Memory B cell (primary cell): ENCODE measurements at regions not wholly inside any gene's neighbourhood (a gene's known extent, or its start where the extent isn't known, plus 50 kb on each side); places are given as distances from the start of the nearest gene placed in this dataset.
"Not testable (repeated sequence)": the region's sequence is repeated elsewhere in the genome, so short reads cannot be mapped to it uniquely, and the experiment has no call there.

ENCODE experiments used
- ATAC-seq: fragments of 150-1000 bp; cut with Tn5 transposase; 2 replicates; pipeline ENCODE4 v1.10.0; 2021; ENCODE audit warnings: low read depth, mild to moderate bottlenecking, moderate library complexity
- DNase-seq, 2 donors: peaks; one replicate each; pipeline ENCODE4 v3.0.0; 2022; ENCODE audit warnings: low spot score in 2 of 2
- H3K27ac Mint-ChIP-seq: one replicate; pipeline ENCODE4 v1.8.0; 2022; ENCODE audit warnings: mild to moderate bottlenecking, moderate library complexity, mixed read lengths
- H3K27me3 Mint-ChIP-seq: one replicate; pipeline ENCODE4 v1.8.0; 2022; ENCODE audit warnings: mixed read lengths
- H3K36me3 Mint-ChIP-seq: one replicate; pipeline ENCODE4 v1.8.0; 2022; ENCODE audit warnings: mild to moderate bottlenecking, mixed read lengths
- H3K4me1 Mint-ChIP-seq: one replicate; pipeline ENCODE4 v1.8.0; 2022; ENCODE audit warnings: mixed read lengths
- H3K4me3 Mint-ChIP-seq: one replicate; pipeline ENCODE4 v1.8.0; 2022; ENCODE audit warnings: mild to moderate bottlenecking, moderate library complexity, mixed read lengths
- H3K9me3 Mint-ChIP-seq: one replicate; pipeline ENCODE4 v1.8.0; 2022; ENCODE audit warnings: mixed read lengths

DNA sequence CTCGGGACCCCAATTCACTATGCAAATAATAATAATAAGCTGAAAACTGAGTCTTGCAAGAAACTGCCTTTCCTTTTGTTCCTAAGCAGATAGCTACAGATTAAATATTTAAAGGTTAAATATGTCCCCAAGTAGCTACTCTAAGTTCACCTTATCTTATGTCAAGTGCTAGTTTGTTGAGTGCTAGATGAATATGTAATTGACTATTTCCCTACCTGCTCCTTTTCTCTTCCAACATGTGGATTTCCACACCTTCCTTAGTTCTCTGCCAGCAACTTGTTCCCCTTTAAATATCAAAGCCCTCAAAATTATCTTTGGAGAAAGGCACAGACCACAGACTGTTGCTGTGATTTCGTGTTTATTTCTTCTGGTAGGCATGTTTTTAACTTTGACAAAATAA is 709.2 kb upstream of the SLITRK1 start:
- H3K9me3 Mint-ChIP-seq: peaks cover 1% of the 10 kb centered on the region
- DNase-seq (no peak), ATAC-seq (no peak)
- no peak overlapping the region for H3K4me3 Mint-ChIP-seq
- no peaks in the 10 kb centered on the region for H3K27me3 Mint-ChIP-seq
- no peak overlapping the region for H3K27ac Mint-ChIP-seq
- no peaks in the 10 kb centered on the region for H3K4me1 Mint-ChIP-seq
- no peaks in the 10 kb centered on the region for H3K36me3 Mint-ChIP-seq

DNA sequence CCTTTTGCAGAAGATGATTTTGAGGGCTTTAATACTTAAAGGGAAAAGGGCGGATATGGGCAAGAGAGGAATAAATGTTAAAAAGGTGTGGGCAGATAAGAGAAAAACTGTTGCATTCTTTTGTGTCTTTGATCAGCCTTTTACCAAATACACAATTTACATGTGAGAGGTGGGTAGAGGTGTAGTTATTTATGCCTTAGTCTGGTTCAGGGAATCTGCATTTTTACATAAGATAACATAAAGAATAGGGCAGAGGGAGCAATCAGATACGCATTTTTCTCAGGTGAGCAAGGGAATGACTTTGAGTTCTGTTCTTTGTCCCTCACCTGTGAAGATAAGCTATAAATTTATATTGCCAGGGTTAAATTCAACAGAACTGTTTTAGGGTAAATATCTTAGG is 708.4 kb upstream of the SLITRK1 start:
- DNase-seq (no peak), ATAC-seq (no peak)
- H3K27ac Mint-ChIP-seq: no peak overlapping the region
- H3K4me3 Mint-ChIP-seq: no peak overlapping the region
- no peaks in the 10 kb centered on the region for H3K4me1 Mint-ChIP-seq
- no peaks in the 10 kb centered on the region for H3K36me3 Mint-ChIP-seq
- H3K27me3 Mint-ChIP-seq: no peaks in the 10 kb centered on the region
- peaks cover 4% of the 10 kb centered on the region for H3K9me3 Mint-ChIP-seq

- ATAC-seq: no peak
- Mint-ChIP-seq H3K36me3 (no peaks in the 10 kb centered on the region), H3K4me1 (no peaks in the 10 kb centered on the region), H3K27ac (no peak overlapping the region), H3K27me3 (no peaks in the 10 kb centered on the region), H3K4me3 (no peak overlapping the region), H3K9me3 (peaks cover 4% of the 10 kb centered on the region)
- no peak for DNase-seq
These were observed 705.7 kb upstream of the SLITRK1 start for GRCh38 chr13:84588023-84588422.

DNA sequence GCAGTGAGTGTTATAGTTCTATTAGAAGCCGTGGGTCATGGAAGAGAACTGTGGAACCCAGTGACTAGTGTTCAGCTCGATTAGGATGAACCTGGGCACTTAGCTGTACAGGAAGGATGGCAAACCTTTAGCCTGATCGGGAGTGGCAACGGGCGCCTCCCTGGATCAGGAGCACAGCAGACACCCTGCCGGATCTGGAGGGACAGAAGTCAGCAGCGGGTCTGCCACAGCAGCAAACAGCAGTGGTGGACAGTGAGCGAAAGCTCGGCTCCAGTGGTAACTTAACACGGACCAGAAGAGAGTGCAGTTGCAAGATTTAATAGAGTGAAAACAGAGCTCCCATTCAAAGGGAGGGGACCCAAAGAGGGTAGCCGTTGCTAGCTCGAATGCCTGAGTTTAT is 697.6 kb upstream of the SLITRK1 start:
- H3K36me3 Mint-ChIP-seq, ATAC-seq, H3K4me1 Mint-ChIP-seq, H3K27ac Mint-ChIP-seq, H3K9me3 Mint-ChIP-seq, H3K27me3 Mint-ChIP-seq, DNase-seq, H3K4me3 Mint-ChIP-seq: not testable (repeated sequence)

GRCh38 chr13:84574851-84575250 is 692.6 kb upstream of the SLITRK1 start:
- DNase-seq: no peak
- Mint-ChIP-seq H3K9me3 (peaks cover 4% of the 10 kb centered on the region), H3K27ac (no peak overlapping the region), H3K4me1 (no peaks in the 10 kb centered on the region), H3K36me3 (no peaks in the 10 kb centered on the region), H3K27me3 (no peaks in the 10 kb centered on the region), H3K4me3 (no peak overlapping the region)
- no peak for ATAC-seq

DNA sequence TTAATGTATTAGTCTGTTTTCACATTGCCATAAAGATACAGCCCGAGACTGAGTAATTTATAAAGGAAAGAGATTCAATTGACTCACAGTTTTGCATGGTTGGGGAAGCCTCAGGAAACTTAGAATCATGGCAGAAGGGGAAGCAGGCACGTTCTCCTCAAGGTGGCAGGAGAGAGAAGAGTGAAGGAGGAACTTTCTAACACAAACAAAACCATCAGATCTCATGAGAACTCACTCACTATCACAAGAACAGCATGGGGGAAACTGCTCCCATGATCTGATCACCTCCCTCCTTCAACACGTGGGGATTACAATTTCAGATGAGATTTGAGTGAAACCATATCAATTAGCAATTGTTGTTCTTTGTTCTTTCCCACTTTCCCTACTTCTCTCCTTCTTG is 689.0 kb upstream of the SLITRK1 start:
- Mint-ChIP-seq H3K36me3 (peaks cover 1% of the 10 kb centered on the region), H3K4me1 (no peaks in the 10 kb centered on the region), H3K4me3 (no peak overlapping the region), H3K27ac (no peak overlapping the region), H3K27me3 (no peaks in the 10 kb centered on the region), H3K9me3 (peaks cover 4% of the 10 kb centered on the region)
- DNase-seq (no peak), ATAC-seq (no peak)

GRCh38 chr13:84570831-84571230 is 688.6 kb upstream of the SLITRK1 start:
- H3K27me3 Mint-ChIP-seq: no peaks in the 10 kb centered on the region
- H3K36me3 Mint-ChIP-seq: peaks cover 1% of the 10 kb centered on the region
- ATAC-seq (no peak), DNase-seq (no peak)
- H3K27ac Mint-ChIP-seq: no peak overlapping the region
- H3K9me3 Mint-ChIP-seq: peaks cover 4% of the 10 kb centered on the region
- H3K4me3 Mint-ChIP-seq: no peak overlapping the region
- no peaks in the 10 kb centered on the region for H3K4me1 Mint-ChIP-seq

DNA sequence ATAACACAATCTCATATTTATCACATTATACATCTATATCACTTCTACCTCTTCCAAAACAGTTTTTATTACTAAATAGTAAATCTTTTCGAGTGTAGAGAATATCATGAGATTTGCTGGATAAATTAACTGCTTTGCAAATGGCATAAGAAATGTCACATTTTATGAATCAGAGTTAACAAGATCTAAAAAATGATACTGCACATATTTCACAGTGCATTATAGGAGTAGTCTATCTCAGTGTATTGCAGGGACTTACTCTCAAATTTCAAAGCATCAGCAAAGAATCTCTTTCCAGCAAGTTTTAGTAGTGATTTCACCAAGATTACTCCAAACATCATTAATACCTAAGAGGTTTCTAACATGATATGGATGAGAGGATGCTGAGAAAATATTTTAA is 687.1 kb upstream of the SLITRK1 start:
- peaks cover 1% of the 10 kb centered on the region for H3K36me3 Mint-ChIP-seq
- no peak overlapping the region for H3K27ac Mint-ChIP-seq
- peaks cover 4% of the 10 kb centered on the region for H3K9me3 Mint-ChIP-seq
- no peaks in the 10 kb centered on the region for H3K27me3 Mint-ChIP-seq
- DNase-seq: no peak
- H3K4me3 Mint-ChIP-seq: no peak overlapping the region
- no peaks in the 10 kb centered on the region for H3K4me1 Mint-ChIP-seq
- no peak for ATAC-seq

GRCh38 chr13:84567848-84568247 is 685.6 kb upstream of the SLITRK1 start:
- H3K27ac Mint-ChIP-seq: no peak overlapping the region
- no peak for ATAC-seq
- no peak for DNase-seq
- peaks cover 1% of the 10 kb centered on the region for H3K36me3 Mint-ChIP-seq
- peaks cover 4% of the 10 kb centered on the region for H3K9me3 Mint-ChIP-seq
- H3K27me3 Mint-ChIP-seq: no peaks in the 10 kb centered on the region
- no peaks in the 10 kb centered on the region for H3K4me1 Mint-ChIP-seq
- no peak overlapping the region for H3K4me3 Mint-ChIP-seq

GRCh38 chr13:84566780-84567179 is 684.5 kb upstream of the SLITRK1 start:
- peaks cover 6% of the 10 kb centered on the region for H3K9me3 Mint-ChIP-seq
- ATAC-seq (no peak), DNase-seq (no peak)
- H3K27ac Mint-ChIP-seq: no peak overlapping the region
- no peaks in the 10 kb centered on the region for H3K4me1 Mint-ChIP-seq
- no peak overlapping the region for H3K4me3 Mint-ChIP-seq
- H3K36me3 Mint-ChIP-seq: peaks cover 1% of the 10 kb centered on the region
- H3K27me3 Mint-ChIP-seq: no peaks in the 10 kb centered on the region

DNA sequence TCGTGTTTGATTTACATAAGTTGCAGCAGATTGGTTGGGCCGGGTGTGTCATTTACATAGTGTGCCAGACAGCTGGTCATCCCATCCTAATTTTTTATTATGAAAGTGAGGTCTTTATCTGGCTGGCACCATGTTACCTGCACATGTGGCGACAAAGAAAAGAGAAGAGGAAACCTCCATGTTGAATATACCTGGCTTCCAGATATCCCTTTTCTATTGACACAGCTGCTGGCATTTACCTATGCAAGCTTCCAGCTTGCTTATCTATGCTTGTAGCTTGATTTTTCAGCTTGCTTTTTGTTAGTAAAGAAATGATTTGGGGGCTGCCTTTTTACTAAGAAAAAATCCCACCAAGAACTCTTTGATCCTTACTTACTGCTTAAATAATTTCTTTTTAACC is 681.3 kb upstream of the SLITRK1 start:
- ATAC-seq: no peak
- Mint-ChIP-seq H3K4me1 (no peaks in the 10 kb centered on the region), H3K36me3 (peaks cover 1% of the 10 kb centered on the region), H3K4me3 (no peak overlapping the region), H3K9me3 (peaks cover 14% of the 10 kb centered on the region), H3K27me3 (no peaks in the 10 kb centered on the region), H3K27ac (no peak overlapping the region)
- no peak for DNase-seq

- H3K27me3 Mint-ChIP-seq: no peaks in the 10 kb centered on the region
- H3K9me3 Mint-ChIP-seq: peaks cover 4% of the 10 kb centered on the region
- no peaks in the 10 kb centered on the region for H3K36me3 Mint-ChIP-seq
- DNase-seq (no peak), ATAC-seq (no peak)
- no peaks in the 10 kb centered on the region for H3K4me1 Mint-ChIP-seq
- H3K4me3 Mint-ChIP-seq: no peak overlapping the region
- H3K27ac Mint-ChIP-seq: no peak overlapping the region
These were observed 671.0 kb upstream of the SLITRK1 start for GRCh38 chr13:84553227-84553626.

DNA sequence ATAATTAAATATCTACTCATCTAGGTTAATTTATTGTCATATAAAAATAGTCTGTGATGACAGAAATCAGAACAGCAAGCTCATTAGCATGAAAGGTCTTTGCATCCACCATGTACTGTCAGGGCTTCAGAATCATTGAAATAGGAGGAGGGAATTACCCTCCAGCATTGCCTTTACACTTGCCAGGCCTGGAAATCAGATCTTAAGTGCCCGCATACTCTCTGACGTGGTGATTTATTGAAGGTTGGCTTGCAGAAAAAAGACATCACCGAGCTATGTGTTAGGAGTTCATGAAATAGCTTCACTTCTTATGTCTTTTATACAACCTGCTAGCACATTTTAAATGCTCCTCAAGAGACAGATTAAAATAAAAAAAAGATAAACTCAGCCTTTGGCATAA is 661.7 kb upstream of the SLITRK1 start:
- Mint-ChIP-seq H3K9me3 (no peaks in the 10 kb centered on the region), H3K36me3 (no peaks in the 10 kb centered on the region), H3K4me1 (no peaks in the 10 kb centered on the region), H3K27me3 (no peaks in the 10 kb centered on the region), H3K4me3 (no peak overlapping the region), H3K27ac (no peak overlapping the region)
- ATAC-seq: no peak
- no peak for DNase-seq

- H3K4me1 Mint-ChIP-seq: no peaks in the 10 kb centered on the region
- H3K36me3 Mint-ChIP-seq: no peaks in the 10 kb centered on the region
- H3K9me3 Mint-ChIP-seq: no peaks in the 10 kb centered on the region
- no peak overlapping the region for H3K27ac Mint-ChIP-seq
- no peak for ATAC-seq
- H3K4me3 Mint-ChIP-seq: no peak overlapping the region
- no peak for DNase-seq
- no peaks in the 10 kb centered on the region for H3K27me3 Mint-ChIP-seq
These were observed 660.1 kb upstream of the SLITRK1 start for GRCh38 chr13:84542348-84542747.

- Mint-ChIP-seq H3K36me3 (no peaks in the 10 kb centered on the region), H3K4me3 (no peak overlapping the region), H3K4me1 (no peaks in the 10 kb centered on the region), H3K9me3 (peaks cover 2% of the 10 kb centered on the region), H3K27ac (no peak overlapping the region), H3K27me3 (no peaks in the 10 kb centered on the region)
- DNase-seq (no peak), ATAC-seq (no peak)
These were observed 654.6 kb upstream of the SLITRK1 start for GRCh38 chr13:84536906-84537305.
